GM23338 (cell line): ENCODE measurements at regions not wholly inside any gene's neighbourhood (a gene's known extent, or its start where the extent isn't known, plus 50 kb on each side); places are given as distances from the start of the nearest gene placed in this dataset.

Experiments used
- ATAC-seq: fragments of 200-7000 bp; cut with Tn5 transposase; 3 replicates; pipeline ENCODE4 v1.9.1; 2020
- DNase-seq: peaks from one replicate; pipeline ENCODE4 v3.0.0-alpha.2; 2015; ENCODE audit warnings: low spot score
- H2AFZ ChIP-seq: fragments of 200-600 bp; sonication (generic); 2 replicates; pipeline ENCODE4 v1.8.0; 2016; ENCODE audit warnings: antibody characterized with exemption, mild to moderate bottlenecking, moderate library complexity
- H3F3A ChIP-seq: fragments of 200-600 bp; sonication (generic); replicated peaks from 2 replicates; pipeline ENCODE4 v1.8.0; 2017; ENCODE audit warnings: antibody characterized with exemption, mixed run types, low read depth
- H3K27ac ChIP-seq: fragments of 200-600 bp; sonication (generic); 2 replicates; pipeline ENCODE4 v1.6.1; 2016; ENCODE audit warnings: low read depth
- H3K27me3 ChIP-seq: fragments of 200-600 bp; sonication (generic); 2 replicates; pipeline ENCODE4 v1.8.0; 2016; ENCODE audit warnings: mild to moderate bottlenecking, mixed run types, moderate library complexity; ENCODE audit not compliant: insufficient read depth
- H3K36me3 ChIP-seq: fragments of 200-600 bp; sonication (generic); 2 replicates; pipeline ENCODE4 v1.8.0; 2016; ENCODE audit warnings: mild to moderate bottlenecking; ENCODE audit not compliant: insufficient read depth
- H3K4me1 ChIP-seq: fragments of 200-600 bp; sonication (generic); 2 replicates; pipeline ENCODE4 v1.8.0; 2016; ENCODE audit warnings: mild to moderate bottlenecking, moderate library complexity; ENCODE audit not compliant: insufficient read depth
- H3K4me2 ChIP-seq: fragments of 200-600 bp; sonication (generic); 2 replicates; pipeline ENCODE4 v1.7.1; 2017; ENCODE audit warnings: mixed run types
- H3K4me3 ChIP-seq: fragments of 200-600 bp; sonication (generic); 2 replicates; pipeline ENCODE4 v1.6.1; 2016; ENCODE audit warnings: mixed run types
- H3K79me2 ChIP-seq: fragments of 200-600 bp; sonication (generic); replicated peaks from 2 replicates; pipeline ENCODE4 v1.8.0; 2017; ENCODE audit warnings: mild to moderate bottlenecking; ENCODE audit not compliant: insufficient read depth
- H3K9me2 ChIP-seq: fragments of 200-600 bp; sonication (generic); 2 replicates; pipeline ENCODE4 v1.8.0; 2017; ENCODE audit not compliant: insufficient read depth
- H4K20me1 ChIP-seq: fragments of 200-600 bp; sonication (generic); replicated peaks from 2 replicates; pipeline ENCODE4 v1.8.0; 2017; ENCODE audit warnings: mild to moderate bottlenecking; ENCODE audit not compliant: insufficient read depth
- H3K27ac Mint-ChIP-seq: 2 replicates; pipeline ENCODE4 v1.8.0; 2020; ENCODE audit warnings: inconsistent platforms, mild to moderate bottlenecking, moderate library complexity, mixed read lengths
- H3K27me3 Mint-ChIP-seq: 3 replicates; pipeline ENCODE4 v1.8.0; 2022; ENCODE audit warnings: low read depth, mild to moderate bottlenecking, moderate library complexity, mixed read lengths, inconsistent platforms; ENCODE audit not compliant: insufficient read depth, poor library complexity
- H3K36me3 Mint-ChIP-seq: 3 replicates; pipeline ENCODE4 v1.8.0; 2021; ENCODE audit warnings: low read depth, mild to moderate bottlenecking, inconsistent platforms, moderate library complexity, mixed read lengths
- H3K4me1 Mint-ChIP-seq: 3 replicates; pipeline ENCODE4 v1.8.0; 2020; ENCODE audit warnings: mild to moderate bottlenecking, inconsistent platforms, mixed read lengths
- H3K4me3 Mint-ChIP-seq: 3 replicates; pipeline ENCODE4 v1.8.0; 2021; ENCODE audit warnings: moderate library complexity, mild to moderate bottlenecking, inconsistent platforms, mixed read lengths
- H3K9me3 Mint-ChIP-seq: 3 replicates; pipeline ENCODE4 v1.8.0; 2020; ENCODE audit warnings: moderate library complexity, mild to moderate bottlenecking, inconsistent platforms, mixed read lengths
- CREB1 ChIP-seq: fragments of 250-450 bp; sonication (Bioruptor Pico); IDR thresholded peaks from 2 replicates; pipeline ENCODE4 v1.5.0; 2020; ENCODE audit warnings: low read depth, mild to moderate bottlenecking, moderate library complexity
- EZH2 ChIP-seq: fragments of 200-600 bp; sonication (generic); IDR thresholded peaks from one replicate; pipeline ENCODE4 v1.8.0; 2017; ENCODE audit warnings: antibody characterized with exemption, mild to moderate bottlenecking, low read depth; ENCODE audit not compliant: unreplicated experiment
- EZH2phosphoT487 ChIP-seq: fragments of 200-600 bp; sonication (generic); IDR thresholded peaks from one replicate; pipeline ENCODE4 v1.8.1; 2018; ENCODE audit warnings: antibody characterized with exemption; ENCODE audit not compliant: unreplicated experiment
- JUNB ChIP-seq: IDR thresholded peaks from one replicate; pipeline ENCODE4 v1.6.1; 2016; ENCODE audit warnings: antibody characterized with exemption; ENCODE audit not compliant: unreplicated experiment
- NANOG ChIP-seq: IDR thresholded peaks from 2 replicates; pipeline ENCODE4 v1.6.1; 2016; ENCODE audit warnings: antibody characterized with exemption, borderline replicate concordance
- POLR2AphosphoS5 ChIP-seq: IDR thresholded peaks from 2 replicates; pipeline ENCODE4 v1.6.1; 2016; ENCODE audit warnings: antibody characterized with exemption, low read depth
- STAT1 ChIP-seq: IDR thresholded peaks from one replicate; pipeline ENCODE4 v1.6.1; 2016; ENCODE audit warnings: antibody characterized with exemption; ENCODE audit not compliant: unreplicated experiment
- ZNF114 ChIP-seq: fragments of 250-450 bp; sonication (Bioruptor Pico); IDR thresholded peaks from 2 replicates; pipeline ENCODE4 v1.5.0; 2020; ENCODE audit warnings: mild to moderate bottlenecking, moderate library complexity
- ZNF331 ChIP-seq: fragments of 250-450 bp; sonication (Bioruptor Pico); IDR thresholded peaks from 2 replicates; pipeline ENCODE4 v1.5.0; 2020; ENCODE audit warnings: low read depth, mild to moderate bottlenecking, moderate library complexity
- TF ChIP-seq, protein P1 (sequence below): IDR thresholded peaks from 2 replicates; pipeline ENCODE4 v1.6.1; 2016; ENCODE audit warnings: antibody characterized with exemption
- TF ChIP-seq, protein P2 (sequence below): IDR thresholded peaks from one replicate; pipeline ENCODE4 v1.6.1; 2018; ENCODE audit warnings: antibody characterized with exemption; ENCODE audit not compliant: unreplicated experiment
- TF ChIP-seq, protein P3 (sequence below), 2 experiments: fragments of 200-600 bp in 1 of 2; sonication (generic) in 1 of 2; conservative IDR thresholded peaks; 2 replicates each; pipeline versions ENCODE4 v1.5.1 to v1.6.1; 2016 to 2017; ENCODE audit warnings: antibody characterized with exemption in 2 of 2, low read depth in 2 of 2, mild to moderate bottlenecking in 2 of 2, moderate library complexity in 1 of 2
- TF ChIP-seq, protein P4 (sequence below): fragments of 250-450 bp; sonication (Bioruptor Pico); IDR thresholded peaks from 2 replicates; pipeline ENCODE4 v1.5.0; 2020; ENCODE audit warnings: mild to moderate bottlenecking, moderate library complexity

DNA sequence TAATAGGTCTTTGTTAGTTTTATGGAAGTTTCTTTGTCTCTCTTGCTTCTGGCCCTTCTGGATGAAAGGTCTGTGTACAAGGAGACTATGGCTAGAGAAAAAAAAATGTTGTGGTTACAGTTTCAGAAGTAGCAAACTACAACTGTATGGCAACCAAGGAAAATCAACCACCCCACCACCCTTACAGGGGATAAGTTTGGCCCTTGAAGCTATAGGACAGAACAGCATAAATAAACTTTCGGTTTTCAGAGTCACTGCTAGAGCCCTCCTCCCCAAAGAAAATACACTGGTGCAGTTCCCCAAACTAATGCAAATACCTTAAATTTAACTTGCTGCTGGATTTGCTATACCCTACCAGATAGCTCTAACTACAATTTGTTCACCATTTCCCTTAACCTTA is 1216.7 kb downstream of the EFNA5 start:
- H3K79me2 ChIP-seq, result no peaks in the 10 kb centered on the region
- no peaks in the 10 kb centered on the region for H3K27me3 ChIP-seq
- Mint-ChIP-seq H3K27ac (no peak overlapping the region), H3K27me3 (no peaks in the 10 kb centered on the region), H3K9me3 (no peaks in the 10 kb centered on the region), H3K36me3 (no peaks in the 10 kb centered on the region), H3K4me3 (no peak overlapping the region), H3K4me1 (peaks cover 10% of the 10 kb centered on the region; the same call in 2 of the 3 replicates)
- TF ChIP-seq CREB1, result no peak
- no peak for TF ChIP-seq POLR2AphosphoS5
- no peak for TF ChIP-seq EZH2phosphoT487
- TF ChIP-seq EZH2, result no peak
- no peak for TF ChIP-seq STAT1
- TF ChIP-seq, protein P1, sequence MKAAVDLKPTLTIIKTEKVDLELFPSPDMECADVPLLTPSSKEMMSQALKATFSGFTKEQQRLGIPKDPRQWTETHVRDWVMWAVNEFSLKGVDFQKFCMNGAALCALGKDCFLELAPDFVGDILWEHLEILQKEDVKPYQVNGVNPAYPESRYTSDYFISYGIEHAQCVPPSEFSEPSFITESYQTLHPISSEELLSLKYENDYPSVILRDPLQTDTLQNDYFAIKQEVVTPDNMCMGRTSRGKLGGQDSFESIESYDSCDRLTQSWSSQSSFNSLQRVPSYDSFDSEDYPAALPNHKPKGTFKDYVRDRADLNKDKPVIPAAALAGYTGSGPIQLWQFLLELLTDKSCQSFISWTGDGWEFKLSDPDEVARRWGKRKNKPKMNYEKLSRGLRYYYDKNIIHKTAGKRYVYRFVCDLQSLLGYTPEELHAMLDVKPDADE, result no peak
- TF ChIP-seq NANOG, result no peak
- no peak for TF ChIP-seq ZNF331 (CRISPR knock-in tag)
- TF ChIP-seq ZNF114, result no peak
- TF ChIP-seq, protein P2, sequence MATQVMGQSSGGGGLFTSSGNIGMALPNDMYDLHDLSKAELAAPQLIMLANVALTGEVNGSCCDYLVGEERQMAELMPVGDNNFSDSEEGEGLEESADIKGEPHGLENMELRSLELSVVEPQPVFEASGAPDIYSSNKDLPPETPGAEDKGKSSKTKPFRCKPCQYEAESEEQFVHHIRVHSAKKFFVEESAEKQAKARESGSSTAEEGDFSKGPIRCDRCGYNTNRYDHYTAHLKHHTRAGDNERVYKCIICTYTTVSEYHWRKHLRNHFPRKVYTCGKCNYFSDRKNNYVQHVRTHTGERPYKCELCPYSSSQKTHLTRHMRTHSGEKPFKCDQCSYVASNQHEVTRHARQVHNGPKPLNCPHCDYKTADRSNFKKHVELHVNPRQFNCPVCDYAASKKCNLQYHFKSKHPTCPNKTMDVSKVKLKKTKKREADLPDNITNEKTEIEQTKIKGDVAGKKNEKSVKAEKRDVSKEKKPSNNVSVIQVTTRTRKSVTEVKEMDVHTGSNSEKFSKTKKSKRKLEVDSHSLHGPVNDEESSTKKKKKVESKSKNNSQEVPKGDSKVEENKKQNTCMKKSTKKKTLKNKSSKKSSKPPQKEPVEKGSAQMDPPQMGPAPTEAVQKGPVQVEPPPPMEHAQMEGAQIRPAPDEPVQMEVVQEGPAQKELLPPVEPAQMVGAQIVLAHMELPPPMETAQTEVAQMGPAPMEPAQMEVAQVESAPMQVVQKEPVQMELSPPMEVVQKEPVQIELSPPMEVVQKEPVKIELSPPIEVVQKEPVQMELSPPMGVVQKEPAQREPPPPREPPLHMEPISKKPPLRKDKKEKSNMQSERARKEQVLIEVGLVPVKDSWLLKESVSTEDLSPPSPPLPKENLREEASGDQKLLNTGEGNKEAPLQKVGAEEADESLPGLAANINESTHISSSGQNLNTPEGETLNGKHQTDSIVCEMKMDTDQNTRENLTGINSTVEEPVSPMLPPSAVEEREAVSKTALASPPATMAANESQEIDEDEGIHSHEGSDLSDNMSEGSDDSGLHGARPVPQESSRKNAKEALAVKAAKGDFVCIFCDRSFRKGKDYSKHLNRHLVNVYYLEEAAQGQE, result no peak
- TF ChIP-seq, protein P3, sequence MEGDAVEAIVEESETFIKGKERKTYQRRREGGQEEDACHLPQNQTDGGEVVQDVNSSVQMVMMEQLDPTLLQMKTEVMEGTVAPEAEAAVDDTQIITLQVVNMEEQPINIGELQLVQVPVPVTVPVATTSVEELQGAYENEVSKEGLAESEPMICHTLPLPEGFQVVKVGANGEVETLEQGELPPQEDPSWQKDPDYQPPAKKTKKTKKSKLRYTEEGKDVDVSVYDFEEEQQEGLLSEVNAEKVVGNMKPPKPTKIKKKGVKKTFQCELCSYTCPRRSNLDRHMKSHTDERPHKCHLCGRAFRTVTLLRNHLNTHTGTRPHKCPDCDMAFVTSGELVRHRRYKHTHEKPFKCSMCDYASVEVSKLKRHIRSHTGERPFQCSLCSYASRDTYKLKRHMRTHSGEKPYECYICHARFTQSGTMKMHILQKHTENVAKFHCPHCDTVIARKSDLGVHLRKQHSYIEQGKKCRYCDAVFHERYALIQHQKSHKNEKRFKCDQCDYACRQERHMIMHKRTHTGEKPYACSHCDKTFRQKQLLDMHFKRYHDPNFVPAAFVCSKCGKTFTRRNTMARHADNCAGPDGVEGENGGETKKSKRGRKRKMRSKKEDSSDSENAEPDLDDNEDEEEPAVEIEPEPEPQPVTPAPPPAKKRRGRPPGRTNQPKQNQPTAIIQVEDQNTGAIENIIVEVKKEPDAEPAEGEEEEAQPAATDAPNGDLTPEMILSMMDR (conservative IDR thresholded peaks at IDR 0.05; ENCODE audit: low read depth in 2 of 2), result no peak
- TF ChIP-seq JUNB, result no peak
- TF ChIP-seq, protein P4, sequence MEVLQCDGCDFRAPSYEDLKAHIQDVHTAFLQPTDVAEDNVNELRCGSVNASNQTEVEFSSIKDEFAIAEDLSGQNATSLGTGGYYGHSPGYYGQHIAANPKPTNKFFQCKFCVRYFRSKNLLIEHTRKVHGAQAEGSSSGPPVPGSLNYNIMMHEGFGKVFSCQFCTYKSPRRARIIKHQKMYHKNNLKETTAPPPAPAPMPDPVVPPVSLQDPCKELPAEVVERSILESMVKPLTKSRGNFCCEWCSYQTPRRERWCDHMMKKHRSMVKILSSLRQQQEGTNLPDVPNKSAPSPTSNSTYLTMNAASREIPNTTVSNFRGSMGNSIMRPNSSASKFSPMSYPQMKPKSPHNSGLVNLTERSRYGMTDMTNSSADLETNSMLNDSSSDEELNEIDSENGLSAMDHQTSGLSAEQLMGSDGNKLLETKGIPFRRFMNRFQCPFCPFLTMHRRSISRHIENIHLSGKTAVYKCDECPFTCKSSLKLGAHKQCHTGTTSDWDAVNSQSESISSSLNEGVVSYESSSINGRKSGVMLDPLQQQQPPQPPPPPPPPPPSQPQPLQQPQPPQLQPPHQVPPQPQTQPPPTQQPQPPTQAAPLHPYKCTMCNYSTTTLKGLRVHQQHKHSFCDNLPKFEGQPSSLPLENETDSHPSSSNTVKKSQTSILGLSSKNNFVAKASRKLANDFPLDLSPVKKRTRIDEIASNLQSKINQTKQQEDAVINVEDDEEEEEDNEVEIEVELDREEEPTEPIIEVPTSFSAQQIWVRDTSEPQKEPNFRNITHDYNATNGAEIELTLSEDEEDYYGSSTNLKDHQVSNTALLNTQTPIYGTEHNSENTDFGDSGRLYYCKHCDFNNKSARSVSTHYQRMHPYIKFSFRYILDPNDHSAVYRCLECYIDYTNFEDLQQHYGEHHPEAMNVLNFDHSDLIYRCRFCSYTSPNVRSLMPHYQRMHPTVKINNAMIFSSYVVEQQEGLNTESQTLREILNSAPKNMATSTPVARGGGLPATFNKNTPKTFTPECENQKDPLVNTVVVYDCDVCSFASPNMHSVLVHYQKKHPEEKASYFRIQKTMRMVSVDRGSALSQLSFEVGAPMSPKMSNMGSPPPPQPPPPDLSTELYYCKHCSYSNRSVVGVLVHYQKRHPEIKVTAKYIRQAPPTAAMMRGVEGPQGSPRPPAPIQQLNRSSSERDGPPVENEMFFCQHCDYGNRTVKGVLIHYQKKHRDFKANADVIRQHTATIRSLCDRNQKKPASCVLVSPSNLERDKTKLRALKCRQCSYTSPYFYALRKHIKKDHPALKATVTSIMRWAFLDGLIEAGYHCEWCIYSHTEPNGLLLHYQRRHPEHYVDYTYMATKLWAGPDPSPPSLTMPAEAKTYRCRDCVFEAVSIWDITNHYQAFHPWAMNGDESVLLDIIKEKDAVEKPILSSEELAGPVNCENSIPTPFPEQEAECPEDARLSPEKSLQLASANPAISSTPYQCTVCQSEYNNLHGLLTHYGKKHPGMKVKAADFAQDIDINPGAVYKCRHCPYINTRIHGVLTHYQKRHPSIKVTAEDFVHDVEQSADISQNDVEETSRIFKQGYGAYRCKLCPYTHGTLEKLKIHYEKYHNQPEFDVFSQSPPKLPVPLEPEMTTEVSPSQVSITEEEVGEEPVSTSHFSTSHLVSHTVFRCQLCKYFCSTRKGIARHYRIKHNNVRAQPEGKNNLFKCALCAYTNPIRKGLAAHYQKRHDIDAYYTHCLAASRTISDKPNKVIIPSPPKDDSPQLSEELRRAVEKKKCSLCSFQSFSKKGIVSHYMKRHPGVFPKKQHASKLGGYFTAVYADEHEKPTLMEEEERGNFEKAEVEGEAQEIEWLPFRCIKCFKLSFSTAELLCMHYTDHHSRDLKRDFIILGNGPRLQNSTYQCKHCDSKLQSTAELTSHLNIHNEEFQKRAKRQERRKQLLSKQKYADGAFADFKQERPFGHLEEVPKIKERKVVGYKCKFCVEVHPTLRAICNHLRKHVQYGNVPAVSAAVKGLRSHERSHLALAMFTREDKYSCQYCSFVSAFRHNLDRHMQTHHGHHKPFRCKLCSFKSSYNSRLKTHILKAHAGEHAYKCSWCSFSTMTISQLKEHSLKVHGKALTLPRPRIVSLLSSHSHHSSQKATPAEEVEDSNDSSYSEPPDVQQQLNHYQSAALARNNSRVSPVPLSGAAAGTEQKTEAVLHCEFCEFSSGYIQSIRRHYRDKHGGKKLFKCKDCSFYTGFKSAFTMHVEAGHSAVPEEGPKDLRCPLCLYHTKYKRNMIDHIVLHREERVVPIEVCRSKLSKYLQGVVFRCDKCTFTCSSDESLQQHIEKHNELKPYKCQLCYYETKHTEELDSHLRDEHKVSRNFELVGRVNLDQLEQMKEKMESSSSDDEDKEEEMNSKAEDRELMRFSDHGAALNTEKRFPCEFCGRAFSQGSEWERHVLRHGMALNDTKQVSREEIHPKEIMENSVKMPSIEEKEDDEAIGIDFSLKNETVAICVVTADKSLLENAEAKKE (CRISPR knock-in tag), result no peak
- DNase-seq, result no peak
- H3K9me2 ChIP-seq, result no peaks in the 10 kb centered on the region
- H3K27ac ChIP-seq, result no peak overlapping the region
- no peak overlapping the region for H2AFZ ChIP-seq
- no peak for ATAC-seq
- no peak overlapping the region for H3K4me3 ChIP-seq
- no peak overlapping the region for H3K4me2 ChIP-seq
- H3K36me3 ChIP-seq, result no peaks in the 10 kb centered on the region
- H3F3A ChIP-seq, result no peaks in the 10 kb centered on the region
- H3K4me1 ChIP-seq, result no peaks in the 10 kb centered on the region
- H4K20me1 ChIP-seq, result no peaks in the 10 kb centered on the region
